ENCODE measurements at regions not wholly inside any gene's neighbourhood (a gene's known extent, or its start where the extent isn't known, plus 50 kb on each side); places are given as distances from the start of the nearest gene placed in this dataset.

DNA sequence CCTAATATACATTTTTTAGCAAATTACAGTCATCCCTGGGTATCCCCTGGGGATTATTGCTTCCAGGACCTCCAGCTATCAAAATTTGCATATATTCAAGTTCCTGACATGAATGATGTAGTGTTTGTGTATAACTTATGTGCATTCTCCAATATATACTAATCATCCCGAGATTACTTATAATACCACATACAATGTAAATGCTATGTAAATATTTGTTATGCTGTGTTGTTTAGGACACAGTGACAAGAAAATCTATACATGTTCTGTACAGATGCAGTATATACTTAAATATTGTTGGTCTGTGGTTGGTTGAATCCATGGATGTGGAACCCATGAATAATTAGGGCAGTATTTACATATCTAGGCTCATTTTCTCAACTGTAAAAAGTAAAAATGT is 1060.3 kb downstream of the DSC3 start (continued):
- TF ChIP-seq RNF2 (IDR thresholded peaks at IDR 0.05; ENCODE audit: borderline replicate concordance, low read depth, low read length, missing control alignments, poor library complexity, severe bottlenecking), result no peak
- TF ChIP-seq TAF7 (optimal IDR thresholded peaks at IDR 0.05; ENCODE audit: borderline replicate concordance, low read depth, low read length), result no peak
- TF ChIP-seq JUND (IDR thresholded peaks at IDR 0.05; ENCODE audit: low read length), result no peak
- TF ChIP-seq KDM5A (IDR thresholded peaks at IDR 0.05; ENCODE audit: low read length), result no peak
- TF ChIP-seq, protein P1, sequence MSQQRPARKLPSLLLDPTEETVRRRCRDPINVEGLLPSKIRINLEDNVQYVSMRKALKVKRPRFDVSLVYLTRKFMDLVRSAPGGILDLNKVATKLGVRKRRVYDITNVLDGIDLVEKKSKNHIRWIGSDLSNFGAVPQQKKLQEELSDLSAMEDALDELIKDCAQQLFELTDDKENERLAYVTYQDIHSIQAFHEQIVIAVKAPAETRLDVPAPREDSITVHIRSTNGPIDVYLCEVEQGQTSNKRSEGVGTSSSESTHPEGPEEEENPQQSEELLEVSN (IDR thresholded peaks at IDR 0.05), result no peak
- no peak for TF ChIP-seq ASH2L (IDR thresholded peaks at IDR 0.05; ENCODE audit: low read length)
- TF ChIP-seq, protein P2, sequence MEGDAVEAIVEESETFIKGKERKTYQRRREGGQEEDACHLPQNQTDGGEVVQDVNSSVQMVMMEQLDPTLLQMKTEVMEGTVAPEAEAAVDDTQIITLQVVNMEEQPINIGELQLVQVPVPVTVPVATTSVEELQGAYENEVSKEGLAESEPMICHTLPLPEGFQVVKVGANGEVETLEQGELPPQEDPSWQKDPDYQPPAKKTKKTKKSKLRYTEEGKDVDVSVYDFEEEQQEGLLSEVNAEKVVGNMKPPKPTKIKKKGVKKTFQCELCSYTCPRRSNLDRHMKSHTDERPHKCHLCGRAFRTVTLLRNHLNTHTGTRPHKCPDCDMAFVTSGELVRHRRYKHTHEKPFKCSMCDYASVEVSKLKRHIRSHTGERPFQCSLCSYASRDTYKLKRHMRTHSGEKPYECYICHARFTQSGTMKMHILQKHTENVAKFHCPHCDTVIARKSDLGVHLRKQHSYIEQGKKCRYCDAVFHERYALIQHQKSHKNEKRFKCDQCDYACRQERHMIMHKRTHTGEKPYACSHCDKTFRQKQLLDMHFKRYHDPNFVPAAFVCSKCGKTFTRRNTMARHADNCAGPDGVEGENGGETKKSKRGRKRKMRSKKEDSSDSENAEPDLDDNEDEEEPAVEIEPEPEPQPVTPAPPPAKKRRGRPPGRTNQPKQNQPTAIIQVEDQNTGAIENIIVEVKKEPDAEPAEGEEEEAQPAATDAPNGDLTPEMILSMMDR (IDR thresholded peaks at IDR 0.05; ENCODE audit: control extremely low read depth in 1 of 3, insufficient read depth in 1 of 3, low read depth in 1 of 3, low read length in 3 of 3), result no peak
